SW 1271 (cell line): ENCODE measurements at regions not wholly inside any gene's neighbourhood (a gene's known extent, or its start where the extent isn't known, plus 50 kb on each side); places are given as distances from the start of the nearest gene placed in this dataset.
"Not testable (repeated sequence)": the region's sequence is repeated elsewhere in the genome, so short reads cannot be mapped to it uniquely, and the experiment has no call there.

ENCODE experiments used
- DNase-seq, 2 experiments: peaks; one replicate each; lab custom pipeline; 2025; lab: John Stamatoyannopoulos, UW

DNA sequence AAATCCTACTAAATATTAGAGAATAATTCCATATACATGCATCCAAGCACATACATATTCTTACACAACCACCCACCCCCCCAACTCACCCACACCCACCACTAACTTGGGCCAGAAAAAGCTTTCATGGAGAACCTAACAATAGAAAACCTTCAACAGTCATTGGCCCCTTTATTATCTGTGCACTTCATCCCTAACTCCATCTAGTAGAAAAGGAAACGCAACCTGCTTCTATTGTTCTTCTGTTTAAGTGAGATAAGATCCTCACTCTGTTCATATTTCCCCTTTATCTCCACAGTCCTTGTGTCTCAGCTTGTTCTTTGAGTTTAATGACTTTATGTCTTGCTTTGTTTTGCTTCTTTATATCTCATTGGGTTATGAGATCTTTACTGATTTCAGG lies 1740.2 kb upstream of the CELF4 start:
- DNase-seq, result no peak

DNA sequence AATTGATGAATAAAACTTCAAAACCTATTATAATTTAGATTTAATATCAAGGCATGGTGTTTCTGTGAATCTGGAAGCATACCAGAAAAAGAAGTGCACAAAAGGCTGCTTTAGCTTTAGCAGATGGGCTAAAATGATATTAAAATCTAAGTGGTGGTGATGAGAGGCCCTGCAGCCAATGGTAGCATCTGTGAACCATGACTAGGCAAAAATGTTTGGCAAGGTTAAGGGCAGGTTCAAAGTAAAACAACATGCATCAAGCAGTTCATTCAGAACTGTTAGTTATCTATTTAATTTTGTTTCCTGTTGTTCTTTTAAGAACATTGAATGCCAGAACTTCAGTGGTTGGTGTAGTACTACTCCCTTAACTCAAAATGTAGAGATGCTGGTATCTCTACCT lies 1736.9 kb upstream of the CELF4 start:
- DNase-seq, result no peak

GRCh38 chr18:39299152-39299551 lies 1733.6 kb upstream of the CELF4 start:
- no peak for DNase-seq

DNA sequence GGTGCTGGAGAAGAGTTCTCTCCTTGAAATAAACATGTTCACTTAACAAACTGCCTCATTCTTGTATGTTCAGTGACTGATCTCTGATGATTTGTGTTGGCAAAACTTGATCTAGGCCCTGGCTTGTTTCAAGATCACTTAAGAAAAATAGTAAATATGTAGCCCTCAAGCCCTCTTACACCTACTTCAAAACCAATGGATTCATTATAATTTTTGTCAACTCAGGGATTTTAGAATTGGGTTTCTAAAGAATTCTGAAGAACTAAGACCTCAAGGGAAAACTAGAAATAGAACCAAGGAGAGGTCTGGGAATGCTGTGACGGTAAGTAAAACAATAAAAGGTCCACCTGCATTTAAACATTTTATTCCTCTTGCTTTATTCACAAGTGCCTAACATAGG lies 1731.6 kb upstream of the CELF4 start:
- no peak for DNase-seq

DNA sequence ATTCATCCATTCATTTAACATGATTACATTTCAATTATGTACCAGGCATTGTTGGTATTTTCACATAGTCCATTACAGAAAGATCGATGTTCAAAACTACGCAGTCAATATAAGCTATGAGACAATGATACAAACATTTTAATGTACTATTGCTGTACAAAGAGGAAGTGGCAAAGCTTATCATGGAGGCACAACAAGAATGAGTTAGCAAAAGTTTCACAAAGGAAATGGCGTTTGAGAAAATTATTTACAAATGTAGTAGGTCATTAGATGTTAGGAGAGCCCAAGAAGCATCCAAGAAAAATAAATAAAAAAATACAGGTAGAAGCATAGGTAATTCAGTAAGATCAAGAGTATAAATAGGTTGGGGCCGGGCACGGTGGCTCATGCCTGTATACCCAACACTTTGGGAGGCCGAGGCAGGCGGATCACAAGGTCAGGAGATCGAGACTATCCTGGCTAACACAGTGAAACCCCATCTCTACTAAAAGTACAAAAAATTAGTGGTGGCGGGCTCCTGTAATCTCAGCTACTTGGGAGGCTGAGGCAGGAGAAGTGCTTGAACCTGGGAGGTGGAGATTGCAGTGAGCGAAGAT lies 1730.8 kb upstream of the CELF4 start:
- no peak for DNase-seq

- DNase-seq, result no peak
Observed at GRCh38 chr18:39276764-39277163, 1711.2 kb upstream of the CELF4 start.

- DNase-seq, result no peak
Observed at GRCh38 chr18:39274535-39274934, 1708.9 kb upstream of the CELF4 start.

GRCh38 chr18:39272230-39272629 lies 1706.6 kb upstream of the CELF4 start:
- DNase-seq, result no peak

DNA sequence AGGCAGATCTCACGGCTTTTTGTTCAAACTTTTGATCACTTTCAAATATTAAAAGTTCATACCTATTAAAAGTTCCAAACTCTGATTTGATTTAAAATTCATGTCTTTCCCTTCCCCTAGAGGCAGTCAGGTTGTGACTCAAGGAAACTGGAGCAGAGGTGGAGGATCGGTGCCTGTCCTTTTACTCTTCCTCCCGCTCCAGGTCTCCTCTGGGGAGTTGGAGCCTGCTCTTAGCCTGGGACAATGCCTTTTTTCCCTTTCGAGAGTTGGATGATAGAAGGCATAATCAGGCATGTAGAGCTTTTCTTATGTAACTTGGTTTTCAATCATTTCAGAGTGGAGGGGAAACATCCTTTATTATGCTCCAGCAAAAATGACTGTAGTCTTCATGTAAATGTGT lies 1706.1 kb upstream of the CELF4 start:
- DNase-seq, result no peak

GRCh38 chr18:39260565-39260964 lies 1695.0 kb upstream of the CELF4 start:
- no peak for DNase-seq

DNA sequence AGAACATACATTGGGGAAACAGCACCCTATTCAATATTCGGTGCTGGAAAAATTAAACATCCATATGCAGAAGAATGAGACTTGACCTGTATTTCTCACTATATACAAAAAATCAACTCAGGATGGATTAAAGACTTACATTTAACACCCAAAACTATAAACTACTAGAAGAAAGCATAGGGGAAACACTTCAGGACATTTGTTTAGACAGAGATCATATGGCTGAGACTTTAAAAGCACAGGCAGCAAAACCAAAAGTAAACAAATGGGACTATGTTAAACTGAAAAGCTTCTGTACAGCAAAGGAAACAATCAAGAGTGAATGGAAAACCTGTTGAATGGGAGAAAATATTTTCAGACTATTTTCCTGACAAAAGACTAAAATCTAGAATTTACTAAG lies 1694.1 kb upstream of the CELF4 start:
- DNase-seq, result no peak

DNA sequence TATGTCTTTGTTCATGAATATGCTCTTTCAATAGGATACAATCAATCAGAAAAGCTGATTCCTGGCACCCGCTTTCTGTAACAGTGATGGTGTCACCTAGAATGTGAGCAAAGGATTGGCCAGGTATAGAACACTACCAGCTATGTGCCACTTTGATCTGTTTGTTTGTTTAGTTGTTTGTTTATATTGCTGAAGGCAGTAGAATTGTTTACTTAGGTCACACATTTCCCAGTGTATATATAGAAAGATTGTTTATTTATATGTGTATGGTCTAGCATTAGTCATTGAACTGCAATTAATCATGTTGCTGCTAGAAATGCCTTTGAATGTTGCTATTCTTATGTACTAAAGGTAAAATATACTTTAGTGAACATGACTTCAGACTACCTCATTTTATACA lies 1678.6 kb upstream of the CELF4 start:
- no peak for DNase-seq

GRCh38 chr18:39241534-39241933 lies 1675.9 kb upstream of the CELF4 start:
- no peak for DNase-seq

DNA sequence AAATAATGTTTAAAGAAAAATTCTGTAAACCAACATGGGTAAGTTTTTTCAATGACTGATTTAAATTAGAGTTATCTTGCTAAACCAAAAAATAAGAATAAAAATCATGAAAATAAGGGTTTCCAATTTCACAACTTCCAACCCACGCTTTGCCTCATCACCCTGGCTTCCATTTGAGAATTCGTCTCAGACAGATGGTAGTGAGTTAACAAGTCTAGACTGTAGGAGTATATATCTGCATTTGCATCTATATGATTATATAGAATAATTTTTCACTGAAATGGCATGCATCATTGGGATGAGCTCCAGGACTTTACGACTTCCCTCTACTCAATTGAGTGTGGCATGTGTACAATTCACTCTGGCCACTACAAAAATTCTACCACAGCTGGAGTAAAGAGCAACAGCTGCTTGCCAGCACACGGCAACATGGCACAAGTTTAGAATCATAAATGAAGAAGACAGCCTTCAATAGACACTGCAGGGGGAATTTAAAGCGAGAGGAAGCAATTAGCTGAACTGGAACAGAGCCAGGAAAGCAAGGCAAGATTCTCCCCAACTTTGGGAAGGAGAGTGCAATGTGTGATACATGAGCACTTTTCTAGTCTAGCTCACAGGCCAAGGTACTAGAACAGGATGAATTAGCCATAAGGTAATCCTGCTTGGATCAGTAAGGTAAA lies 1673.5 kb upstream of the CELF4 start:
- no peak for DNase-seq

GRCh38 chr18:39235118-39235719 lies 1669.6 kb upstream of the CELF4 start:
- no peak for DNase-seq

- no peak for DNase-seq
Observed at GRCh38 chr18:39232937-39233336, 1667.3 kb upstream of the CELF4 start.

DNA sequence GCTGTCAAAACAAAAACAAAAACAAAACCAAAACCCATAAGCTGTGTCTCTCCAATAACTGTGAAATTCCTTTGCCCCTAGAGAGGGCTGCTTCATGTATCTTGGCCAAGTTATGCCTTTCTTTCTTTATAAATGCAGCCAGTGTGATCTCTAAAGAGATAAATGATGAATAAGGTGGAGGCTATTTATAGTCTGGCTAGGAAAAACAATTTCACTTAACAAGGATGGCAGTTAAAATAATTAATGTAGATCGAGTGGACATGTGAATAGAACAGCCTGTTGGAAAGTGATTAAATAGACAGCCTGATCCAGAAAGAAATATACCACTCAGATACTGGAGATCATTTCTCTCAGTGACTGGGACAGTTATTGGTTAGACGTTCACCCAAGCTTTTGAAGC lies 1666.9 kb upstream of the CELF4 start:
- DNase-seq, result no peak

DNA sequence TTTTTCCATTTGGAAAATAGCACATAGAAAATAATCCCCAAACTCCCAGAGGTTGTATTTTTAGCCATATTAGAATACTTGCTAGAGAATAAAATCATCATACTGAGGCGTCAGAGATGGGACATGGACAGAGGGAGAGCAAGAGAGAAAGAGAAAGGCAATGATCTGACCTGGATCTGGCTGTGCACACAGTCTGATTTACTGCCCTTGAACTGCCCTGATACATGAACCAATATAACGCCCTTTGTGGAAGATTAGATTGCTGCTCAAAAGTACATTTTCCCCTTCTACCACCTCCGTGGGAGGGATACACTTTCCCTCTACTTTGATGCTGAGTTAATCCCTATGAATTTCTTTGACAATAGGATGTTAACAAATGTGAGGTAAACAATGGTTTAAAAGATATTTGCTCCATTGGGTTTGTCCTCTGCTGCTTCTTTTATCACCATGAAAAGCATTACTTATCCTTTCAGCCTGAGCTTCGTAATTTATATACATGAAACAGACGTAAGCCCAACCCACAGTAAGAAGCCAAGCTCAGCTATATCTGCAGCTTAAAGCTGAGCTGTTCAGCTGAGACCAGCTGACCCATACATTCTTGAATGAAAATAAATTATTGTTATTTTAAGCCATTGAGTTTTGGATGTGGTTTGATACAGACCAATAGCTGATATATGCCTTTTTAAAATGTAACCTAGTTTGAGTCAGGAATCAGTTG lies 1664.6 kb upstream of the CELF4 start:
- DNase-seq, result no peak

DNA sequence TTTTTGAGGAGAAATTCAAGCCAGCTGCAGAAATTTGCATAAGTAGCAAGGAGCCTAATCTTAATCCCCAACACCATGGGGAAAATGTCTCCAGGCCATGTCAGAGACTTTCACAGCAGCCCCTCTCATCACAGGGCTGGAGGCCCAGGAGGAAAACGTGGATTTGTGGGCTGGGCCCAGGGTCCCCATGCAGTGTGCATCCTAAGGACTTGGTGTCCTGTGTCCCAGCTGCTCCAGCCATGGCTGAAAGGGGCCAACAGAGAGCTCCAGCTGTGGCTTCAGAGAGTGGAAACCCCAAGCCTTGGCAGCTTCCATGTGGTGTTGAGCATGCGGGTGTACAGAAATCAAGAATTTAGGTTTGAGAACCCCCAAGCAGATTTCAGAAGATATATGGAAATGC lies 1662.2 kb upstream of the CELF4 start:
- DNase-seq, result not testable (repeated sequence)

DNA sequence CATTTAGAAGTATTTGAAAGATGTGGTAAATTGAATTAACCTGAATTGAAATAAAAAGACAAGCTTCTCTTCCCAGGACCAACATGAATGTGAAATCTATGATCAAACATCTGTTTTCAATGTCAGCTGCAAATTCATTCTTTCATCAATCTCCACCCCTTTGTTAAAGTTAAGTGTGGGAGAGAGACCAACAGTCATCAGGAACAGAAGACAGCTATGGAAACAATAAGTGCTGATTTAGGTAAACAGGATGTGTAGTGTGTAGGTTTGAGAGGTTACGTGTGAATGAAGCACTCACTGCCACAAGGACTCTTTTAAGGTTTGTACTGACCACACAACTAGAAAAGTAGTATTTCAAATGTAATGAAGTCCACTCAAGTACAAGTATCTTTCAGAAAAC lies 1659.8 kb upstream of the CELF4 start:
- no peak for DNase-seq

- no peak for DNase-seq
Observed at GRCh38 chr18:39223283-39223682, 1657.7 kb upstream of the CELF4 start.

DNA sequence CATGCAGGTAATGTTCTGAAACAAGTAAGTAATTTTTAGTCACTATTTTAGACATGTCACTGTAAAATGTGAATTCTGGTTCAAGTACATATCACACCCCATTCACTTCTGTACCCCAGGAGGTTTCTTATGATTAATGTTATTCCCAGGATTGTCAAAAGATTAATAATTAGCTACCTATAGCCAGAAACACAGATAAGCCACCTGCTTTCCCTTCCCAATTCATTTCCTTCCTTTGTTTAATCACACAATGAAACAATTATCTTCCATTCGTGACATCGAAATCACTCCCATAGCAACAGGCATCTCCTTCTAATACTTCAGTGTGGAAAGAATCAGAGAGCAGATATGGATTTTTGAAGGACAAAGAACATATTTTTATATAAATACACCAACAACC lies 1650.3 kb upstream of the CELF4 start:
- no peak for DNase-seq

DNA sequence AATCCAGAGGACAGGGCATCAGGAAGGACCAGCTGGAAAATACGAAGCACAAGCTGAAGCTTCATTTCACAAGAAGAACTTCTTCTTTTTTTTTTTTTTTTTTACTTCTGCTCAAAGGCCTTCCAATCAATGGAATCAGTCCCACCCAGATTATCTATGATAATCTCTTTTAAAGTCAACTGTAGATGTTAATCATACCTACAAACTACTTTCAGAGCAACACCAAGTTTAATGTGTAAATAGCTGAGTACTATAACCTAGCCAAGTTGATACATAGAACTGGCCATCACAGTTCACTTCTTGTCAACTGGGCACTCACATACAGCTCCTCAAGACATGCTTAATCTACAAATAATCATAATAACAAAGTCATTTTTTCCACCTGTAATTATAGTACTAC lies 1645.9 kb upstream of the CELF4 start:
- DNase-seq, result no peak
